AG09309 (cell line): ENCODE measurements at regions not wholly inside any gene's neighbourhood (a gene's known extent, or its start where the extent isn't known, plus 50 kb on each side); places are given as distances from the start of the nearest gene placed in this dataset.

Source experiments
- DNase-seq: peaks from one replicate; pipeline ENCODE4 v3.0.0-alpha.2; 2010; ENCODE audit warnings: low read depth
- H3K4me3 ChIP-seq: 2 replicates; pipeline ENCODE4 v1.5.1; 2011; ENCODE audit warnings: mild to moderate bottlenecking, low read depth, low read length, moderate library complexity; ENCODE audit not compliant: control insufficient read depth
- CTCF ChIP-seq: IDR thresholded peaks from 2 replicates; pipeline ENCODE4 v1.5.1; 2011; ENCODE audit warnings: mild to moderate bottlenecking, low read depth, low read length, inconsistent platforms; ENCODE audit not compliant: insufficient read depth, control insufficient read depth; ENCODE audit errors: missing control alignments

- TF ChIP-seq CTCF, result no peak
- no peak overlapping the region for H3K4me3 ChIP-seq
- DNase-seq, result no peak
Measured at GRCh38 chr6:22907085-22907484, 337.7 kb downstream of the HDGFL1 start.

GRCh38 chr6:22910370-22910769, 341.0 kb downstream of the HDGFL1 start:
- no peak for TF ChIP-seq CTCF
- no peak overlapping the region for H3K4me3 ChIP-seq
- no peak for DNase-seq

GRCh38 chr6:22913612-22914011, 344.2 kb downstream of the HDGFL1 start:
- no peak for TF ChIP-seq CTCF
- no peak for DNase-seq
- H3K4me3 ChIP-seq, result no peak overlapping the region

GRCh38 chr6:22917344-22917743, 348.0 kb downstream of the HDGFL1 start:
- no peak overlapping the region for H3K4me3 ChIP-seq
- DNase-seq, result no peak
- no peak for TF ChIP-seq CTCF

GRCh38 chr6:22921828-22922227, 352.5 kb downstream of the HDGFL1 start:
- no peak for DNase-seq
- TF ChIP-seq CTCF, result no peak
- no peak overlapping the region for H3K4me3 ChIP-seq

- TF ChIP-seq CTCF, result no peak
- no peak for DNase-seq
- no peak overlapping the region for H3K4me3 ChIP-seq
Measured at GRCh38 chr6:22925304-22925835, 356.0 kb downstream of the HDGFL1 start.
